HepG2 (cell line): ENCODE measurements at regions not wholly inside any gene's neighbourhood (a gene's known extent, or its start where the extent isn't known, plus 50 kb on each side); places are given as distances from the start of the nearest gene placed in this dataset.

Experiments used
- EHMT2 ChIP-seq: fragments of 200-600 bp; sonication (generic); IDR thresholded peaks from 2 replicates; pipeline ENCODE4 v1.7.0; 2017; ENCODE audit warnings: antibody characterized with exemption, low read depth, low read length, borderline replicate concordance
- GTF3A ChIP-seq: sonication (generic); formaldehyde crosslinking; conservative IDR thresholded peaks from 2 replicates; pipeline ENCODE4 v1.4.0; 2020; ENCODE audit warnings: mild to moderate bottlenecking, missing genetic modification reagents
- HDAC1 ChIP-seq: sonication (generic); formaldehyde crosslinking; IDR thresholded peaks from 2 replicates; pipeline ENCODE4 v1.5.1; 2020; ENCODE audit warnings: mild to moderate bottlenecking, missing genetic modification reagents
- ISX ChIP-seq: sonication (generic); formaldehyde crosslinking; conservative IDR thresholded peaks from 2 replicates; pipeline ENCODE4 v1.5.0; 2020; ENCODE audit warnings: missing genetic modification reagents
- KDM1A ChIP-seq: IDR thresholded peaks from 2 replicates; pipeline ENCODE4 v1.6.1; 2016; ENCODE audit warnings: missing compliant biosample characterization
- MIER3 ChIP-seq: IDR thresholded peaks from 2 replicates; pipeline ENCODE4 v1.6.1; 2016; ENCODE audit warnings: missing compliant biosample characterization, borderline replicate concordance
- MTA1 ChIP-seq: sonication (generic); formaldehyde crosslinking; IDR thresholded peaks from 2 replicates; pipeline ENCODE4 v1.4.0; 2020; ENCODE audit warnings: missing genetic modification reagents, mild to moderate bottlenecking, borderline replicate concordance
- NBN ChIP-seq: fragments of 450-650 bp; conservative IDR thresholded peaks from 2 replicates; pipeline ENCODE4 v1.6.1; 2017
- RARA ChIP-seq: IDR thresholded peaks from 2 replicates; pipeline ENCODE4 v1.6.1; 2016; ENCODE audit warnings: missing genetic modification reagents, missing compliant biosample characterization
- SIX1 ChIP-seq: sonication (generic); formaldehyde crosslinking; IDR thresholded peaks from 2 replicates; pipeline ENCODE4 v1.4.0; 2020; ENCODE audit warnings: missing genetic modification reagents, borderline replicate concordance
- SNRNP70 ChIP-seq: fragments of 200-400 bp; formaldehyde crosslinking; IDR thresholded peaks from 2 replicates; pipeline ENCODE4 v1.6.1; 2017; ENCODE audit warnings: mild to moderate bottlenecking, low read depth, low read length, moderate library complexity
- SP1 ChIP-seq, 2 experiments: fragments of 450-650 bp in 1 of 2; sonication (generic) in 1 of 2; formaldehyde crosslinking in 1 of 2; IDR thresholded peaks; 2 replicates each; pipeline versions ENCODE4 v1.4.0 to v1.6.1; 2016 to 2020; ENCODE audit warnings: missing genetic modification reagents in 1 of 2
- ZBTB38 ChIP-seq: sonication (generic); formaldehyde crosslinking; IDR thresholded peaks from 2 replicates; pipeline ENCODE4 v1.5.1; 2020; ENCODE audit warnings: mild to moderate bottlenecking, missing genetic modification reagents
- ZNF124 ChIP-seq: sonication (generic); formaldehyde crosslinking; IDR thresholded peaks from 2 replicates; pipeline ENCODE4 v1.4.0; 2020; ENCODE audit warnings: missing genetic modification reagents
- ZNF180 ChIP-seq: sonication (generic); formaldehyde crosslinking; IDR thresholded peaks from 2 replicates; pipeline ENCODE4 v1.4.0; 2020; ENCODE audit warnings: low read depth, missing genetic modification reagents, borderline replicate concordance
- ZNF205 ChIP-seq: IDR thresholded peaks from 2 replicates; pipeline ENCODE4 v1.6.1; 2018; ENCODE audit warnings: missing biosample characterization, missing genetic modification reagents
- ZNF264 ChIP-seq: sonication (generic); formaldehyde crosslinking; IDR thresholded peaks from 2 replicates; pipeline ENCODE4 v1.4.0; 2020; ENCODE audit warnings: missing genetic modification reagents
- ZNF441 ChIP-seq: sonication (generic); formaldehyde crosslinking; IDR thresholded peaks from 2 replicates; pipeline ENCODE4 v1.7.0; 2021; ENCODE audit warnings: missing genetic modification reagents, borderline replicate concordance
- ZNF660 ChIP-seq: sonication (generic); formaldehyde crosslinking; IDR thresholded peaks from 2 replicates; pipeline ENCODE4 v1.5.1; 2020; ENCODE audit warnings: mild to moderate bottlenecking, low read depth, missing genetic modification reagents, borderline replicate concordance
- ZNF746 ChIP-seq: sonication (generic); formaldehyde crosslinking; IDR thresholded peaks from 2 replicates; pipeline ENCODE4 v1.8.0; 2022; ENCODE audit warnings: mild to moderate bottlenecking, missing genetic modification reagents
- TF ChIP-seq, protein P1 (sequence below): sonication (generic); formaldehyde crosslinking; IDR thresholded peaks from 2 replicates; pipeline ENCODE4 v1.4.0; 2020; ENCODE audit warnings: missing genetic modification reagents
- TF ChIP-seq, protein P2 (sequence below): IDR thresholded peaks from 2 replicates; pipeline ENCODE4 v1.6.1; 2016; ENCODE audit warnings: missing compliant biosample characterization, missing genetic modification reagents, borderline replicate concordance
- TF ChIP-seq, protein P3 (sequence below): sonication (generic); formaldehyde crosslinking; IDR thresholded peaks from 2 replicates; pipeline ENCODE4 v1.9.0; 2022; ENCODE audit warnings: missing genetic modification reagents, mild to moderate bottlenecking, borderline replicate concordance
- TF ChIP-seq, protein P4 (sequence below): sonication (generic); formaldehyde crosslinking; IDR thresholded peaks from 2 replicates; pipeline ENCODE4 v1.4.0; 2020; ENCODE audit warnings: missing genetic modification reagents, borderline replicate concordance

DNA sequence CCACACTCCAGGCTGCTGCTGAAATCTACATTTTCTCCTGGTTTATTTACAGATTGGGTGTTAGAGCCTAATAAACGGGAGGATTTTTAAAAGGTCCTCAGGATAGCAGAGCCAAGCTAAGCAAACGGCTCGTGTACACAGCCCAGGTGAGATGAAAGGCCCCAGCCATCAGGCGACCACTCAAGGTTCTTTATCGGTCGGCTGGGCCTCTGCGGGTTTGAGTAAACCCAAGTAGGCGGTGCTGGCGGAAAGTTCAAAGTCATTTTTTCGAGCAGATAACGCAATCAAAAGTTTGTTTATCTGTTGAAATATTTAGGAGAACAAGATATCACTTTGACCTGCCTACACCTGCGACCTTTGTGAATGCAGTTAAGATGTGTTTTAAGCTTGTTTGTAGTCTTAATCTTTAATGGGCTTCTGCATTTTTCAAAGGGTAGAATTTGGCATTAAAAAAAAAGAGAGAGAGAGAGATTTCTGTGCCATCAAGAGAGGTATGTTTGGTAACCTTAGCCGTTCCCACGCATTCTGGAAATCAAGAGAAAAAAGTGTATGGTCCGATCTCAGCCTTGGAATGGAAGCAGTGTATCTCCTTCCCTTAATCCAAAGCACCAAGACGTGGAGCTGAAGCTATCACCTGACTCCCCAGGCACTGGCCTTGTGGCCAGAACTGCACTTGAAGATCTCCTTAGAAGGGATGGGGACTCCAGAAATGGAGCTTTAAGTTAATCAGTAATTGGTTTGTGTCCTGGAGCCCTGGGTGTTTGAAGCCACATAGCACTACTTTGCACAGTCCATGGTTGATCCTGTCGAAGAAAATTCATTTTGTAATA lies 301.7 kb upstream of the IRX5 start (continued):
- peak; percentile 83; the same call in 1 of the 2 replicates for TF ChIP-seq MTA1 (CRISPR knock-in tag)
- TF ChIP-seq SIX1 (CRISPR knock-in tag): peak; percentile 87; the same call in 1 of the 2 replicates
- peak; percentile 66 for TF ChIP-seq ZNF441 (CRISPR knock-in tag)
- TF ChIP-seq, protein P1, sequence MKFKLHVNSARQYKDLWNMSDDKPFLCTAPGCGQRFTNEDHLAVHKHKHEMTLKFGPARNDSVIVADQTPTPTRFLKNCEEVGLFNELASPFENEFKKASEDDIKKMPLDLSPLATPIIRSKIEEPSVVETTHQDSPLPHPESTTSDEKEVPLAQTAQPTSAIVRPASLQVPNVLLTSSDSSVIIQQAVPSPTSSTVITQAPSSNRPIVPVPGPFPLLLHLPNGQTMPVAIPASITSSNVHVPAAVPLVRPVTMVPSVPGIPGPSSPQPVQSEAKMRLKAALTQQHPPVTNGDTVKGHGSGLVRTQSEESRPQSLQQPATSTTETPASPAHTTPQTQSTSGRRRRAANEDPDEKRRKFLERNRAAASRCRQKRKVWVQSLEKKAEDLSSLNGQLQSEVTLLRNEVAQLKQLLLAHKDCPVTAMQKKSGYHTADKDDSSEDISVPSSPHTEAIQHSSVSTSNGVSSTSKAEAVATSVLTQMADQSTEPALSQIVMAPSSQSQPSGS: peak; percentile 87
- TF ChIP-seq ZBTB38 (CRISPR knock-in tag): no peak
- TF ChIP-seq ZNF746 (CRISPR knock-in tag): peak; percentile 66
- no peak for TF ChIP-seq NBN
- no peak for TF ChIP-seq SP1 (IDR thresholded peaks at IDR 0.05)
- no peak for TF ChIP-seq SP1 (CRISPR knock-in tag; IDR thresholded peaks at IDR 0.05)
- TF ChIP-seq, protein P2, sequence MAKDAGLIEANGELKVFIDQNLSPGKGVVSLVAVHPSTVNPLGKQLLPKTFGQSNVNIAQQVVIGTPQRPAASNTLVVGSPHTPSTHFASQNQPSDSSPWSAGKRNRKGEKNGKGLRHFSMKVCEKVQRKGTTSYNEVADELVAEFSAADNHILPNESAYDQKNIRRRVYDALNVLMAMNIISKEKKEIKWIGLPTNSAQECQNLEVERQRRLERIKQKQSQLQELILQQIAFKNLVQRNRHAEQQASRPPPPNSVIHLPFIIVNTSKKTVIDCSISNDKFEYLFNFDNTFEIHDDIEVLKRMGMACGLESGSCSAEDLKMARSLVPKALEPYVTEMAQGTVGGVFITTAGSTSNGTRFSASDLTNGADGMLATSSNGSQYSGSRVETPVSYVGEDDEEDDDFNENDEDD (CRISPR knock-in tag): no peak
- peak; percentile 97 for TF ChIP-seq HDAC1 (CRISPR knock-in tag)
- TF ChIP-seq SNRNP70: no peak
- TF ChIP-seq ZNF124 (CRISPR knock-in tag): peak; percentile 42; the same call in 1 of the 2 replicates
- no peak for TF ChIP-seq ISX (CRISPR knock-in tag)
- TF ChIP-seq, protein P3, sequence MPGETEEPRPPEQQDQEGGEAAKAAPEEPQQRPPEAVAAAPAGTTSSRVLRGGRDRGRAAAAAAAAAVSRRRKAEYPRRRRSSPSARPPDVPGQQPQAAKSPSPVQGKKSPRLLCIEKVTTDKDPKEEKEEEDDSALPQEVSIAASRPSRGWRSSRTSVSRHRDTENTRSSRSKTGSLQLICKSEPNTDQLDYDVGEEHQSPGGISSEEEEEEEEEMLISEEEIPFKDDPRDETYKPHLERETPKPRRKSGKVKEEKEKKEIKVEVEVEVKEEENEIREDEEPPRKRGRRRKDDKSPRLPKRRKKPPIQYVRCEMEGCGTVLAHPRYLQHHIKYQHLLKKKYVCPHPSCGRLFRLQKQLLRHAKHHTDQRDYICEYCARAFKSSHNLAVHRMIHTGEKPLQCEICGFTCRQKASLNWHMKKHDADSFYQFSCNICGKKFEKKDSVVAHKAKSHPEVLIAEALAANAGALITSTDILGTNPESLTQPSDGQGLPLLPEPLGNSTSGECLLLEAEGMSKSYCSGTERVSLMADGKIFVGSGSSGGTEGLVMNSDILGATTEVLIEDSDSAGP: no peak; the same call in 1 of the 2 replicates
- peak; percentile 37; the same call in 1 of the 2 replicates for TF ChIP-seq ZNF205
- TF ChIP-seq ZNF180 (CRISPR knock-in tag): no peak
- TF ChIP-seq, protein P4, sequence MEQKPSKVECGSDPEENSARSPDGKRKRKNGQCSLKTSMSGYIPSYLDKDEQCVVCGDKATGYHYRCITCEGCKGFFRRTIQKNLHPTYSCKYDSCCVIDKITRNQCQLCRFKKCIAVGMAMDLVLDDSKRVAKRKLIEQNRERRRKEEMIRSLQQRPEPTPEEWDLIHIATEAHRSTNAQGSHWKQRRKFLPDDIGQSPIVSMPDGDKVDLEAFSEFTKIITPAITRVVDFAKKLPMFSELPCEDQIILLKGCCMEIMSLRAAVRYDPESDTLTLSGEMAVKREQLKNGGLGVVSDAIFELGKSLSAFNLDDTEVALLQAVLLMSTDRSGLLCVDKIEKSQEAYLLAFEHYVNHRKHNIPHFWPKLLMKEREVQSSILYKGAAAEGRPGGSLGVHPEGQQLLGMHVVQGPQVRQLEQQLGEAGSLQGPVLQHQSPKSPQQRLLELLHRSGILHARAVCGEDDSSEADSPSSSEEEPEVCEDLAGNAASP (CRISPR knock-in tag): peak; percentile 83; the same call in 1 of the 2 replicates
- peak; percentile 75; the same call in 1 of the 2 replicates for TF ChIP-seq MIER3 (CRISPR knock-in tag)
- peak; percentile 88 for TF ChIP-seq RARA (CRISPR knock-in tag)
- TF ChIP-seq GTF3A: 0 out of 2 replicates have a peak, but pooled peaks have one; percentile 32
- TF ChIP-seq ZNF264 (CRISPR knock-in tag): 0 out of 2 replicates have a peak, but pooled peaks have one; percentile 20
- no peak for TF ChIP-seq ZNF660 (CRISPR knock-in tag)
- TF ChIP-seq KDM1A (CRISPR knock-in tag): peak; percentile 85
- peak; percentile 39; the same call in 1 of the 2 replicates for TF ChIP-seq EHMT2
